Smooth muscle cell (in vitro differentiated cells): ENCODE measurements at regions not wholly inside any gene's neighbourhood (a gene's known extent, or its start where the extent isn't known, plus 50 kb on each side); places are given as distances from the start of the nearest gene placed in this dataset.

Source experiments
- DNase-seq: peaks from one replicate; lab custom pipeline; 2025; ENCODE audit not compliant: unreplicated experiment; lab: John Stamatoyannopoulos, UW
- H2AFZ ChIP-seq: fragments of 200-600 bp; sonication (generic); 2 replicates; pipeline ENCODE4 v1.6.0; 2016; ENCODE audit warnings: antibody characterized with exemption, low read depth, mild to moderate bottlenecking
- H3F3A ChIP-seq: fragments of 200-600 bp; sonication (generic); 2 replicates; pipeline ENCODE4 v1.6.0; 2017; ENCODE audit warnings: antibody characterized with exemption, low read depth
- H3K27ac ChIP-seq: fragments of 200-600 bp; sonication (generic); 2 replicates; pipeline ENCODE4 v1.5.1; 2016; ENCODE audit warnings: low read depth, mild to moderate bottlenecking
- H3K27me3 ChIP-seq: fragments of 200-600 bp; sonication (generic); 2 replicates; pipeline ENCODE4 v1.6.1; 2016; ENCODE audit warnings: low read depth, mild to moderate bottlenecking
- H3K36me3 ChIP-seq: fragments of 200-600 bp; sonication (generic); 2 replicates; pipeline ENCODE4 v1.5.1; 2016; ENCODE audit warnings: low read depth
- H3K4me1 ChIP-seq: fragments of 200-600 bp; sonication (generic); 2 replicates; pipeline ENCODE4 v1.5.1; 2016; ENCODE audit warnings: low read depth
- H3K4me2 ChIP-seq: fragments of 200-600 bp; sonication (generic); 2 replicates; pipeline ENCODE4 v1.6.0; 2016; ENCODE audit warnings: mild to moderate bottlenecking
- H3K4me3 ChIP-seq: fragments of 200-600 bp; sonication (generic); 2 replicates; pipeline ENCODE4 v1.5.1; 2016; ENCODE audit warnings: mild to moderate bottlenecking
- H3K79me2 ChIP-seq: fragments of 200-600 bp; sonication (generic); 2 replicates; pipeline ENCODE4 v1.6.0; 2016; ENCODE audit warnings: low read depth, mild to moderate bottlenecking
- H3K9ac ChIP-seq: fragments of 200-600 bp; sonication (generic); 2 replicates; pipeline ENCODE4 v1.6.0; 2016; ENCODE audit warnings: low read depth
- H3K9me3 ChIP-seq: fragments of 200-600 bp; sonication (generic); replicated peaks from 2 replicates; pipeline ENCODE4 v1.5.1; 2016; ENCODE audit warnings: low read depth
- H4K20me1 ChIP-seq: fragments of 200-600 bp; sonication (generic); 2 replicates; pipeline ENCODE4 v1.6.0; 2016; ENCODE audit warnings: low read depth
- WGBS: methylation state at CpG from one replicate; pipeline ENCODE4 v1.1.7; 2016; ENCODE audit warnings: low lambda C conversion rate; 5-methylcytosine and 5-hydroxymethylcytosine counted together
- TF ChIP-seq, protein P1 (sequence below): fragments of 200-600 bp; sonication (generic); IDR thresholded peaks from 2 replicates; pipeline ENCODE4 v1.5.1; 2017; ENCODE audit warnings: borderline replicate concordance, mild to moderate bottlenecking, antibody characterized with exemption; ENCODE audit not compliant: insufficient read depth, poor library complexity, severe bottlenecking

DNA sequence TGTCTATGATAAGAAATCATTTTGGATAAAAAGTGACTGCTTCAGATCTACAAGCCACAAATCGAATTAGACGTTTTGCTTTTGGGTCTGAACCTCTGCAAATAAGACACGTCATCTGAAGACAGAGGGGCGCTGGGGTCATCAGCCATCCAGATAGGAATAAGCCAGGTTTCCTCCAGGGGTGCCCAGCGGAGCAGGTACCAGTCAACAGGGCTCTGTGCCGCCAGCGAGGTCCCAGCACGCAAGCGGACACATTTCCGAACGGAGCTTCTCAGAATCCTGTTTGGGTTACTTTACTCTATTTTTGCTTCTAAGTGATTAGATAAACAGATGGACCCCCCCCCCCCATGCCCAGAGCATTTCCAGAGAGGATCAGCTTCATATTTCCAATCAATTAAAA is 873.8 kb downstream of the BRD1 start:
- DNase-seq = no peak
- WGBS = 90% methylated on average over 11 of the region's 11 CpGs
- H3K9ac ChIP-seq = no peak overlapping the region

DNA sequence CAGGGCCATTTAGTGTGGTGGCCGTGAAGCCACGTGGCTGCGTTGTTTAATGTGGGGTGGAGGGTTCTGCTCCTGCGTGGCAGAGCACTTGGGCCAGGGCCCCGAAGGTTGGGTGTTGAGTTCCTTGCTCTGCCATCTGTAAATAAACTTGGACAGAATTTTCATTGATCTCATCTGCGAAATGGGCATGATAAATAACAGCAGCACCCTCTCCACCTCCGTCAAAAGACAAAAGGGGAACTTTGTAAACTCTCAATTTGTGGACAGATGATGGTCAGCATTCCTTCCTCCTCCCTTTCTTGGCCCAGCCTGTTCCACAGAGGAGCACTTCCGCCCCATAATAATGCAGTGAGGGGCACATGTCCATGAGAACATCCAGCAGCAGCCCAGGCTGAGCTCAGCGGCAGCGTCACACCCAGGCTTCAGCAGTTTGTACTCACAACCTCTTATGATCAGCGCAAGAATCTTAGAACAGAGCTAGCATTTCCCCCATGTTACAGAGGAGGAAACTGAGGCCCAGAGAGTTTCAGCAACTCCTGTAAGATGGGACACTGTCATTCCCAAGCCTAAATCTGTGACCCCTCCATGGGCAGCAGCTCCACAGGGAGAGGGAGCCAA is 874.5 kb downstream of the BRD1 start:
- WGBS = 88% methylated on average over 11 of the region's 11 CpGs
- H3K27ac ChIP-seq = no peak overlapping the region
- H3K36me3 ChIP-seq = no peaks in the 10 kb centered on the region
- DNase-seq = no peak
- TF ChIP-seq, protein P1, sequence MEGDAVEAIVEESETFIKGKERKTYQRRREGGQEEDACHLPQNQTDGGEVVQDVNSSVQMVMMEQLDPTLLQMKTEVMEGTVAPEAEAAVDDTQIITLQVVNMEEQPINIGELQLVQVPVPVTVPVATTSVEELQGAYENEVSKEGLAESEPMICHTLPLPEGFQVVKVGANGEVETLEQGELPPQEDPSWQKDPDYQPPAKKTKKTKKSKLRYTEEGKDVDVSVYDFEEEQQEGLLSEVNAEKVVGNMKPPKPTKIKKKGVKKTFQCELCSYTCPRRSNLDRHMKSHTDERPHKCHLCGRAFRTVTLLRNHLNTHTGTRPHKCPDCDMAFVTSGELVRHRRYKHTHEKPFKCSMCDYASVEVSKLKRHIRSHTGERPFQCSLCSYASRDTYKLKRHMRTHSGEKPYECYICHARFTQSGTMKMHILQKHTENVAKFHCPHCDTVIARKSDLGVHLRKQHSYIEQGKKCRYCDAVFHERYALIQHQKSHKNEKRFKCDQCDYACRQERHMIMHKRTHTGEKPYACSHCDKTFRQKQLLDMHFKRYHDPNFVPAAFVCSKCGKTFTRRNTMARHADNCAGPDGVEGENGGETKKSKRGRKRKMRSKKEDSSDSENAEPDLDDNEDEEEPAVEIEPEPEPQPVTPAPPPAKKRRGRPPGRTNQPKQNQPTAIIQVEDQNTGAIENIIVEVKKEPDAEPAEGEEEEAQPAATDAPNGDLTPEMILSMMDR = no peak
- H3K4me2 ChIP-seq = no peak overlapping the region
- H3F3A ChIP-seq = no peaks in the 10 kb centered on the region
- no peaks in the 10 kb centered on the region for H3K79me2 ChIP-seq
- no peaks in the 10 kb centered on the region for H4K20me1 ChIP-seq
- no peaks in the 10 kb centered on the region for H3K9me3 ChIP-seq
- H2AFZ ChIP-seq = no peak overlapping the region
- no peak overlapping the region for H3K4me3 ChIP-seq
- H3K9ac ChIP-seq = no peak overlapping the region
- no peaks in the 10 kb centered on the region for H3K27me3 ChIP-seq
- H3K4me1 ChIP-seq = no peaks in the 10 kb centered on the region

More for the DNA sequence above, 873.8 kb downstream of the BRD1 start:
- Histone ChIP-seq H3K4me2 (no peak overlapping the region), H3K79me2 (no peaks in the 10 kb centered on the region), H4K20me1 (no peaks in the 10 kb centered on the region), H2AFZ (no peak overlapping the region), H3K9me3 (no peaks in the 10 kb centered on the region), H3K4me3 (no peak overlapping the region), H3K27me3 (no peaks in the 10 kb centered on the region), H3K27ac (no peak overlapping the region), H3K4me1 (no peaks in the 10 kb centered on the region), H3F3A (no peaks in the 10 kb centered on the region), H3K36me3 (no peaks in the 10 kb centered on the region)
- TF ChIP-seq, protein P1 = no peak

DNA sequence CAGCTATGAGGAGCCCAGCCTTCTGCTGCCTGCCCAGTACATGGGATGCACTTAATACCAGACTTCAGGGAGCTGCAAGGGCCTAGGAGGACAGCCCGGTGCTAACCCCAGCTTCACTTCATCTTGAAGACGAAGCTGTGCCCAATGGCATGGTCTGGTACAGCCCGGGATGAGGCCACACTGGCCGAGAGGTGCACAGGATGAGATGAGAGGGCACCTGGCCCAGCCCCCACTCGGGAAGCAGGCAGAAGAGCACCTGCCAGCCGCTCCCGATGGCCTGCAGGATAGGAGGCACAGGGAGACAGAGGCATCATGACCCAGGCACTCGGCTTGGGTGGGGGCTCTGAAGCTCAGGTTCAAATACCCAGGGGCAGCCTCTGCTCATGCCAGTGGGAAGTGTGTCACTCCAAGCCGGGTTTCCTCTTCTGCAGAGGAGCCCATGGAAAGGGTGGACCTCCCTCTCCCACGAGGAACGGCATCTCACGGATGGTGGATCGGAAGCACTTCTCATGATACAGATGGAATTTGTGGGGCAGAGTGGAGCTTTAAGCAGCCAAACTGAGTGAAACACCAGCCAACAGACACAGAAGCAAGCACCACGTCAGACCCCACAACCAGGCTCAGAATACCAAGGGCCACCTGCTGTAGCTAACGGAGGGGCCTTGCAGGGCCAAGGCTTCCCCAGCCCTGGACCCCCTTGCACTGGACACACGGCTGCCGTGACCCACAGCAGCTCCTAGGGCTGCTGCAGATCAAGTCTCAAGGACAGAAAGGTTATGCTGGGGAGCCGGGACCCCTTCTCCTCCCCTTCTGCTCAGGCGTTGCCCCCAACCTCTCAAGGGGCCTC is 875.2 kb downstream of the BRD1 start:
- H3K79me2 ChIP-seq = no peaks in the 10 kb centered on the region
- no peaks in the 10 kb centered on the region for H3K36me3 ChIP-seq
- DNase-seq = no peak
- H3K4me2 ChIP-seq = no peak overlapping the region
- H3K4me1 ChIP-seq = no peaks in the 10 kb centered on the region
- H3F3A ChIP-seq = no peaks in the 10 kb centered on the region
- H3K4me3 ChIP-seq = no peak overlapping the region
- WGBS = 87% methylated on average over 19 of the region's 19 CpGs
- no peaks in the 10 kb centered on the region for H3K9me3 ChIP-seq
- H3K27me3 ChIP-seq = no peaks in the 10 kb centered on the region
- H2AFZ ChIP-seq = no peak overlapping the region
- H4K20me1 ChIP-seq = no peaks in the 10 kb centered on the region
- no peak overlapping the region for H3K9ac ChIP-seq
- TF ChIP-seq, protein P1 = no peak
- H3K27ac ChIP-seq = no peak overlapping the region

DNA sequence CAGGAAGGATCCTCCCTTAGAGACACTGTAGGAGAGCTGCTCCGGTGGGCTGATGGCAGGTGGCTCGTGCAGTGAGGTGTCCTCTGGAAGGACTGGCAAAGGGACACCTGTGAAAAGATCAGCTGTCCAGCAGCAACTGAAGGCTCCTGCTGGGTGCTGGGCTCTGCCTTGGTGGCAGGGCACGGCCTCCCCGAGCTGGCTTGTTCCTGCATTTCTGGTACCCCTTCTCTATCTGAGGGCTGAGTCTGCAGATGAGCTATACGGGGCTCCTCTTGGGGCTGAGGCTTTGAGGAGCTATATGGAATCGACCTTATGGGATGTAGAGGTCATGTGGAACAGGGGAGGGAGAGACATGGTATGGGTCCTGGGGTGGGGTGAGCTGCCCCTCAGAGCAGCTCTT is 875.8 kb downstream of the BRD1 start:
- Histone ChIP-seq H3K4me2 (no peak overlapping the region), H2AFZ (no peak overlapping the region), H3K27ac (no peak overlapping the region), H3K9ac (no peak overlapping the region), H3K27me3 (no peaks in the 10 kb centered on the region), H3K79me2 (no peaks in the 10 kb centered on the region), H3K4me3 (no peak overlapping the region), H3F3A (no peaks in the 10 kb centered on the region), H4K20me1 (no peaks in the 10 kb centered on the region), H3K4me1 (no peaks in the 10 kb centered on the region), H3K36me3 (no peaks in the 10 kb centered on the region), H3K9me3 (no peaks in the 10 kb centered on the region)
- WGBS = 88% methylated on average over 6 of the region's 6 CpGs
- TF ChIP-seq, protein P1 = no peak
- DNase-seq = no peak
